HCT116 (cell line): ENCODE measurements at regions not wholly inside any gene's neighbourhood (a gene's known extent, or its start where the extent isn't known, plus 50 kb on each side); places are given as distances from the start of the nearest gene placed in this dataset.

Experiments used
- ATAC-seq: fragments of 200-7000 bp; cut with Tn5 transposase; 2 replicates; pipeline ENCODE4 v1.9.1; 2020; ENCODE audit warnings: mild to moderate bottlenecking, moderate library complexity
- BruUV-seq: library from RNA; stranded (reverse); fragments of 400-500 nt; replicated peaks from 2 replicates; lab custom pipeline; 2021; lab: Mats Ljungman, UMichigan
- CTCF ChIA-PET: fragments of 300-600 bp; sonication (Branson Sonifier 250); formaldehyde crosslinking; loops from one replicate; lab custom pipeline; 2021; ENCODE audit warnings: antibody characterized with exemption; lab: Charles Lee
- POLR2A ChIA-PET: fragments of 300-600, 350-600 bp; sonication (Branson Sonifier 250); formaldehyde crosslinking; loops from one replicate; lab custom pipeline; 2021; ENCODE audit warnings: antibody characterized with exemption; lab: Charles Lee
- RAD21 ChIA-PET, 2 experiments: fragments of 300-600 bp; sonication (Branson Sonifier 250); formaldehyde crosslinking; loops; one replicate each; lab custom pipeline; 2023; ENCODE audit warnings: low total read pairs in 2 of 2; ENCODE audit not compliant: uncharacterized antibody in 2 of 2, unreplicated experiment in 2 of 2, low non-redundant PET in 1 of 2; lab: Charles Lee
- DNase-seq: peaks from one replicate; pipeline ENCODE4 v3.0.0-alpha.2; 2010; ENCODE audit warnings: low read depth, low spot score
- H2AFZ ChIP-seq: fragments of 200-600 bp; shearing (Covaris generic), sonication (generic); 2 replicates; pipeline ENCODE4 v1.6.1; 2017; ENCODE audit warnings: low read depth, mixed run types, mixed read lengths, antibody characterized with exemption, low read length; ENCODE audit not compliant: poor library complexity, severe bottlenecking
- H3K27ac ChIP-seq: 2 replicates; pipeline ENCODE4 v1.5.1; 2012; ENCODE audit warnings: low read depth, low read length
- H3K27me3 ChIP-seq: fragments of 200-600 bp; sonication (generic); 2 replicates; pipeline ENCODE4 v1.6.1; 2016; ENCODE audit warnings: mixed run types, low read length, mixed read lengths; ENCODE audit not compliant: insufficient read depth
- H3K36me3 ChIP-seq, 2 experiments: fragments of 200-500 bp in 1 of 2; fragments of 200-600 bp in 1 of 2; sonication (Bioruptor generic) in 1 of 2; sonication (generic) in 1 of 2; 2 replicates each; pipeline versions ENCODE4 v1.5.1 to v1.6.1; 2014 to 2016; ENCODE audit warnings: low read length in 2 of 2, inconsistent platforms in 1 of 2, mixed read lengths in 1 of 2, mixed run types in 1 of 2; ENCODE audit not compliant: insufficient read depth in 2 of 2, control insufficient read depth in 1 of 2
- H3K4me1 ChIP-seq, 2 experiments: fragments of 200-600 bp in 1 of 2; sonication (generic) in 1 of 2; 2 replicates each; pipeline versions ENCODE4 v1.5.1 to v1.6.1; 2012 to 2017; ENCODE audit warnings: low read length in 2 of 2, inconsistent platforms in 1 of 2, mild to moderate bottlenecking in 1 of 2, mixed read lengths in 1 of 2, mixed run types in 1 of 2, moderate library complexity in 1 of 2; ENCODE audit not compliant: insufficient read depth in 2 of 2, control insufficient read depth in 1 of 2
- H3K4me2 ChIP-seq: fragments of 200-600 bp; sonication (generic); 2 replicates; pipeline ENCODE4 v1.6.1; 2017; ENCODE audit warnings: mixed run types, low read length, mixed read lengths
- H3K4me3 ChIP-seq, 2 experiments: fragments of 200-600 bp in 1 of 2; sonication (generic) in 1 of 2; replicated peaks in 1 of 2; 2 replicates each; pipeline ENCODE4 v1.5.1; 2011 to 2016; ENCODE audit warnings: low read length in 2 of 2, control low read depth in 1 of 2, low read depth in 1 of 2, mild to moderate bottlenecking in 1 of 2, mixed read lengths in 1 of 2, mixed run types in 1 of 2
- H3K79me2 ChIP-seq: fragments of 200-600 bp; sonication (generic); 2 replicates; pipeline ENCODE4 v1.6.1; 2017; ENCODE audit warnings: mild to moderate bottlenecking, mixed run types, low read length, moderate library complexity, mixed read lengths; ENCODE audit not compliant: insufficient read depth
- H3K9ac ChIP-seq: fragments of 200-600 bp; sonication (generic); 2 replicates; pipeline ENCODE4 v1.6.1; 2016; ENCODE audit warnings: low read length, mixed read lengths
- H3K9me2 ChIP-seq: fragments of 200-600 bp; sonication (generic), shearing (Covaris generic); 2 replicates; pipeline ENCODE4 v1.6.1; 2017; ENCODE audit warnings: mixed run types, mild to moderate bottlenecking, moderate library complexity; ENCODE audit not compliant: insufficient read depth
- H3K9me3 ChIP-seq, 2 experiments: fragments of 200-500 bp in 1 of 2; fragments of 200-600 bp in 1 of 2; sonication (Bioruptor generic) in 1 of 2; sonication (generic) in 1 of 2; 2 replicates each; pipeline ENCODE4 v1.6.1; 2014 to 2017; ENCODE audit warnings: low read length in 2 of 2, mixed read lengths in 2 of 2, inconsistent platforms in 1 of 2, low read depth in 1 of 2, mild to moderate bottlenecking in 1 of 2, mixed run types in 1 of 2, moderate library complexity in 1 of 2; ENCODE audit not compliant: control insufficient read depth in 1 of 2, insufficient read depth in 1 of 2
- H4K20me1 ChIP-seq: fragments of 200-600 bp; sonication (generic), shearing (Covaris generic); 2 replicates; pipeline ENCODE4 v1.6.1; 2017; ENCODE audit warnings: mixed run types, mild to moderate bottlenecking, moderate library complexity; ENCODE audit not compliant: insufficient read depth
- CBX3 ChIP-seq: IDR thresholded peaks from 2 replicates; pipeline ENCODE4 v1.6.1; 2012; ENCODE audit warnings: low read depth
- CEBPB ChIP-seq: IDR thresholded peaks from 2 replicates; pipeline ENCODE4 v1.6.1; 2012; ENCODE audit warnings: low read depth
- EGR1 ChIP-seq: IDR thresholded peaks from 2 replicates; pipeline ENCODE4 v1.6.1; 2012; ENCODE audit warnings: low read depth
- ELF1 ChIP-seq: IDR thresholded peaks from 2 replicates; pipeline ENCODE4 v1.6.1; 2012; ENCODE audit warnings: low read depth, borderline replicate concordance
- EZH2phosphoT487 ChIP-seq: fragments of 200-600 bp; IDR thresholded peaks from 2 replicates; pipeline ENCODE4 v1.6.1; 2018; ENCODE audit warnings: antibody characterized with exemption, borderline replicate concordance
- FOSL1 ChIP-seq: IDR thresholded peaks from 2 replicates; pipeline ENCODE4 v1.6.1; 2012; ENCODE audit warnings: low read depth
- POLR2A ChIP-seq: IDR thresholded peaks from 2 replicates; pipeline ENCODE4 v1.7.0; 2011; ENCODE audit warnings: borderline replicate concordance; ENCODE audit not compliant: insufficient read depth, insufficient read length; ENCODE audit errors: extremely low read depth
- POLR2AphosphoS5 ChIP-seq: IDR thresholded peaks from 2 replicates; pipeline ENCODE4 v1.6.1; 2011; ENCODE audit warnings: mild to moderate bottlenecking, low read depth, low read length, moderate library complexity
- RAD21 ChIP-seq: IDR thresholded peaks from 2 replicates; pipeline ENCODE4 v1.6.1; 2012; ENCODE audit warnings: low read depth, mild to moderate bottlenecking
- SIN3A ChIP-seq: IDR thresholded peaks from 2 replicates; pipeline ENCODE4 v1.6.1; 2012; ENCODE audit warnings: low read depth
- SP1 ChIP-seq: IDR thresholded peaks from 2 replicates; pipeline ENCODE4 v1.6.1; 2012; ENCODE audit warnings: low read depth
- SRF ChIP-seq: IDR thresholded peaks from 2 replicates; pipeline ENCODE4 v1.6.1; 2012; ENCODE audit warnings: low read depth
- TCF7L2 ChIP-seq: IDR thresholded peaks from 2 replicates; pipeline ENCODE4 v1.7.0; 2011; ENCODE audit warnings: borderline replicate concordance, inconsistent platforms; ENCODE audit not compliant: insufficient read depth, insufficient read length; ENCODE audit errors: extremely low read depth
- YY1 ChIP-seq: IDR thresholded peaks from 2 replicates; pipeline ENCODE4 v1.6.1; 2011; ENCODE audit warnings: low read length, low read depth, moderate library complexity, mild to moderate bottlenecking; ENCODE audit not compliant: insufficient replicate concordance; ENCODE audit errors: extremely low read depth
- ZFX ChIP-seq: fragments of 450-650 bp; IDR thresholded peaks from 2 replicates; pipeline ENCODE4 v1.6.1; 2017
- ZNF274 ChIP-seq: fragments of 200-500 bp; sonication (Bioruptor generic); IDR thresholded peaks from 2 replicates; pipeline ENCODE4 v1.6.1; 2014; ENCODE audit warnings: mild to moderate bottlenecking, low read depth, low read length, inconsistent platforms
- intact Hi-C: fragments of 100-400 bp; cut with micrococcal nuclease; formaldehyde crosslinking; loops from 2 replicates; pipeline ENCODE4 v1.10.0; 2022
- TF ChIP-seq, protein P1 (sequence below): IDR thresholded peaks from 2 replicates; pipeline ENCODE4 v1.6.1; 2012; ENCODE audit warnings: low read depth
- TF ChIP-seq, protein P2 (sequence below), 3 experiments: fragments of 200-600 bp in 1 of 3; sonication (generic) in 1 of 3; IDR thresholded peaks in 2 of 3; conservative IDR thresholded peaks in 1 of 3; 2 replicates each; pipeline ENCODE4 v1.5.1; 2012 to 2017; ENCODE audit warnings: low read depth in 2 of 3, low read length in 2 of 3, antibody characterized with exemption in 1 of 3, borderline replicate concordance in 1 of 3, control low read depth in 1 of 3, mild to moderate bottlenecking in 1 of 3, mixed read lengths in 1 of 3, mixed run types in 1 of 3, moderate library complexity in 1 of 3; ENCODE audit not compliant: insufficient read depth in 1 of 3
- TF ChIP-seq, protein P3 (sequence below): IDR thresholded peaks from 2 replicates; pipeline ENCODE4 v1.6.1; 2011; ENCODE audit warnings: mild to moderate bottlenecking, low read length, moderate library complexity; ENCODE audit not compliant: insufficient replicate concordance; ENCODE audit errors: extremely low read depth

DNA sequence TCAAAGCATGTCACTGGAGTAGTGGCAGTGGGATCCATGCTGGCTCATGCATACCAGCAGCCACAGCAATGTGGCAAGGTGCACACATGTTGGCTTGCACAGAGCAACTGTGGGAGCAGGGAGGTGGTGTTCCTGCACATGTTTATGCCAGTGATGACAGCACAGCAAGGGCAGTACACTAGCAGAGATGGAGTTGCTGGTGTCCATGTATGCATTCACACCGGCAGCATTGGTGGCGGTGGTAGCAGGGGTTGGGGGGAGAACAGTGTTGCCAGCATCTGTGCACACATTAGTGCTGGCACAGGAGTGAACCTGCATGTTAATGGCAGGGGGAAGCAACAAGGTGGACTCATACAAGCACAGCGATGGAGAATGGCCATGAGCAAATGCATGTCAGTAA, 202.0 kb upstream of the KCNMB2 start (continued):
- TF ChIP-seq EGR1: no peak
- no peak for TF ChIP-seq SIN3A
- no peak for TF ChIP-seq SP1

DNA sequence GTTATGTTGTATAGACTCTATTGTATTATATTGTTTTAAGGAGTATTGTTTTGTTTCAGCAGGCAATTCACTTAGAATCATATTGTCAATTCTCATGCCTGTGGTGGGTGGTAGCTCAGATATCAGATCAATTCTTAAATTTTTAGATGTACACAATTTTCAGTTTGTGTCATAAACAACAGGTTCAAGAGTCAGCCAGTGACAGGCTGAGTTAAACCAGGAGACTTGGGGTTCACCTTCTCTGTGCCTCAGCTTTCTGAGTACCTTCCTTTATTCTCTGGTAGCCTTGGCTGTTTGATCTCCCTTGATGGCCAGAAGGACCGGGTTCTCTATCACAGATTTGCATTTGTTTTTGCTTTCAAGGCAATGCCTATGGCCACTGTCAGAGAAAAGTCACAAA, 199.9 kb upstream of the KCNMB2 start:
- TF ChIP-seq CEBPB (no peak), POLR2A (no peak), EZH2phosphoT487 (no peak), YY1 (no peak), CBX3 (no peak), TCF7L2 (no peak), ZNF274 (no peak), FOSL1 (no peak), SRF (no peak), RAD21 (no peak), ZFX (no peak), EGR1 (no peak), POLR2AphosphoS5 (no peak), SP1 (no peak), ELF1 (no peak), SIN3A (no peak)
- TF ChIP-seq, protein P1, sequence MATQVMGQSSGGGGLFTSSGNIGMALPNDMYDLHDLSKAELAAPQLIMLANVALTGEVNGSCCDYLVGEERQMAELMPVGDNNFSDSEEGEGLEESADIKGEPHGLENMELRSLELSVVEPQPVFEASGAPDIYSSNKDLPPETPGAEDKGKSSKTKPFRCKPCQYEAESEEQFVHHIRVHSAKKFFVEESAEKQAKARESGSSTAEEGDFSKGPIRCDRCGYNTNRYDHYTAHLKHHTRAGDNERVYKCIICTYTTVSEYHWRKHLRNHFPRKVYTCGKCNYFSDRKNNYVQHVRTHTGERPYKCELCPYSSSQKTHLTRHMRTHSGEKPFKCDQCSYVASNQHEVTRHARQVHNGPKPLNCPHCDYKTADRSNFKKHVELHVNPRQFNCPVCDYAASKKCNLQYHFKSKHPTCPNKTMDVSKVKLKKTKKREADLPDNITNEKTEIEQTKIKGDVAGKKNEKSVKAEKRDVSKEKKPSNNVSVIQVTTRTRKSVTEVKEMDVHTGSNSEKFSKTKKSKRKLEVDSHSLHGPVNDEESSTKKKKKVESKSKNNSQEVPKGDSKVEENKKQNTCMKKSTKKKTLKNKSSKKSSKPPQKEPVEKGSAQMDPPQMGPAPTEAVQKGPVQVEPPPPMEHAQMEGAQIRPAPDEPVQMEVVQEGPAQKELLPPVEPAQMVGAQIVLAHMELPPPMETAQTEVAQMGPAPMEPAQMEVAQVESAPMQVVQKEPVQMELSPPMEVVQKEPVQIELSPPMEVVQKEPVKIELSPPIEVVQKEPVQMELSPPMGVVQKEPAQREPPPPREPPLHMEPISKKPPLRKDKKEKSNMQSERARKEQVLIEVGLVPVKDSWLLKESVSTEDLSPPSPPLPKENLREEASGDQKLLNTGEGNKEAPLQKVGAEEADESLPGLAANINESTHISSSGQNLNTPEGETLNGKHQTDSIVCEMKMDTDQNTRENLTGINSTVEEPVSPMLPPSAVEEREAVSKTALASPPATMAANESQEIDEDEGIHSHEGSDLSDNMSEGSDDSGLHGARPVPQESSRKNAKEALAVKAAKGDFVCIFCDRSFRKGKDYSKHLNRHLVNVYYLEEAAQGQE: no peak
- TF ChIP-seq, protein P2, sequence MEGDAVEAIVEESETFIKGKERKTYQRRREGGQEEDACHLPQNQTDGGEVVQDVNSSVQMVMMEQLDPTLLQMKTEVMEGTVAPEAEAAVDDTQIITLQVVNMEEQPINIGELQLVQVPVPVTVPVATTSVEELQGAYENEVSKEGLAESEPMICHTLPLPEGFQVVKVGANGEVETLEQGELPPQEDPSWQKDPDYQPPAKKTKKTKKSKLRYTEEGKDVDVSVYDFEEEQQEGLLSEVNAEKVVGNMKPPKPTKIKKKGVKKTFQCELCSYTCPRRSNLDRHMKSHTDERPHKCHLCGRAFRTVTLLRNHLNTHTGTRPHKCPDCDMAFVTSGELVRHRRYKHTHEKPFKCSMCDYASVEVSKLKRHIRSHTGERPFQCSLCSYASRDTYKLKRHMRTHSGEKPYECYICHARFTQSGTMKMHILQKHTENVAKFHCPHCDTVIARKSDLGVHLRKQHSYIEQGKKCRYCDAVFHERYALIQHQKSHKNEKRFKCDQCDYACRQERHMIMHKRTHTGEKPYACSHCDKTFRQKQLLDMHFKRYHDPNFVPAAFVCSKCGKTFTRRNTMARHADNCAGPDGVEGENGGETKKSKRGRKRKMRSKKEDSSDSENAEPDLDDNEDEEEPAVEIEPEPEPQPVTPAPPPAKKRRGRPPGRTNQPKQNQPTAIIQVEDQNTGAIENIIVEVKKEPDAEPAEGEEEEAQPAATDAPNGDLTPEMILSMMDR (IDR thresholded peaks at IDR 0.05 in 2 of 3, conservative IDR thresholded peaks at IDR 0.05 in 1 of 3; ENCODE audit: borderline replicate concordance in 1 of 3, insufficient read depth in 1 of 3, low read depth in 2 of 3, low read length in 2 of 3): no peak
- TF ChIP-seq, protein P3, sequence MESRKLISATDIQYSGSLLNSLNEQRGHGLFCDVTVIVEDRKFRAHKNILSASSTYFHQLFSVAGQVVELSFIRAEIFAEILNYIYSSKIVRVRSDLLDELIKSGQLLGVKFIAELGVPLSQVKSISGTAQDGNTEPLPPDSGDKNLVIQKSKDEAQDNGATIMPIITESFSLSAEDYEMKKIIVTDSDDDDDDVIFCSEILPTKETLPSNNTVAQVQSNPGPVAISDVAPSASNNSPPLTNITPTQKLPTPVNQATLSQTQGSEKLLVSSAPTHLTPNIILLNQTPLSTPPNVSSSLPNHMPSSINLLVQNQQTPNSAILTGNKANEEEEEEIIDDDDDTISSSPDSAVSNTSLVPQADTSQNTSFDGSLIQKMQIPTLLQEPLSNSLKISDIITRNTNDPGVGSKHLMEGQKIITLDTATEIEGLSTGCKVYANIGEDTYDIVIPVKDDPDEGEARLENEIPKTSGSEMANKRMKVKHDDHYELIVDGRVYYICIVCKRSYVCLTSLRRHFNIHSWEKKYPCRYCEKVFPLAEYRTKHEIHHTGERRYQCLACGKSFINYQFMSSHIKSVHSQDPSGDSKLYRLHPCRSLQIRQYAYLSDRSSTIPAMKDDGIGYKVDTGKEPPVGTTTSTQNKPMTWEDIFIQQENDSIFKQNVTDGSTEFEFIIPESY: no peak

More for the DNA sequence above, 199.9 kb upstream of the KCNMB2 start:
- Histone ChIP-seq H3K79me2 (no peaks in the 10 kb centered on the region), H3K27ac (no peak overlapping the region), H3K9me2 (no peaks in the 10 kb centered on the region), H3K36me3 (no peaks in the 10 kb centered on the region), H3K27me3 (no peaks in the 10 kb centered on the region), H3K9me3 (no peaks in the 10 kb centered on the region), H3K4me3 (no peak overlapping the region), H3K9ac (no peak overlapping the region), H2AFZ (no peak overlapping the region), H3K4me1 (no peaks in the 10 kb centered on the region), H3K4me2 (no peak overlapping the region), H4K20me1 (no peaks in the 10 kb centered on the region)
- ChIA-PET POLR2A (no interaction called here), RAD21 (no interaction called here), CTCF (no interaction called here)
- BruUV-seq: no TSS peak
- ATAC-seq (no peak), DNase-seq (no peak)
- intact Hi-C loops: no loop called here
